ENCODE measurements at regions not wholly inside any gene's neighbourhood (a gene's known extent, or its start where the extent isn't known, plus 50 kb on each side); places are given as distances from the start of the nearest gene placed in this dataset.

DNA sequence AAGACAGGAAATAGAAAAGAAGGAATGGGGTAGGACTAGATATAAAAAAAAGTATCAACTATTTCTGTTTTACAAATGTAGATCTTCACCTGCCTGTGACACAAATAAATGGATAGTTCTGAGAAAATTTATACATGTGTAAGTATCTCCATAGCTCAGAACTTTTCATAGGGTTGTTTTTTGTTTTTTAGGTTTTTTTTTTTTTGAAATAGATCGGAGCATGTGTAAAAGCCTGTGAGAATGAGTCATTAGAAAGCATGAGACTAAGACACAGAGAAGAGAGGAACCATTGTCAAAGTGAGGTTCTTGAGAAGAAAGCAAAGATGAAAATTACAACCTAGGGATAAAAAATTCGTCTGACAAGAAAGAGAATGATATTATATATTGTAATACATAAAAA, 481.6 kb downstream of the PABPC4L start:
- TF ChIP-seq, protein P1, sequence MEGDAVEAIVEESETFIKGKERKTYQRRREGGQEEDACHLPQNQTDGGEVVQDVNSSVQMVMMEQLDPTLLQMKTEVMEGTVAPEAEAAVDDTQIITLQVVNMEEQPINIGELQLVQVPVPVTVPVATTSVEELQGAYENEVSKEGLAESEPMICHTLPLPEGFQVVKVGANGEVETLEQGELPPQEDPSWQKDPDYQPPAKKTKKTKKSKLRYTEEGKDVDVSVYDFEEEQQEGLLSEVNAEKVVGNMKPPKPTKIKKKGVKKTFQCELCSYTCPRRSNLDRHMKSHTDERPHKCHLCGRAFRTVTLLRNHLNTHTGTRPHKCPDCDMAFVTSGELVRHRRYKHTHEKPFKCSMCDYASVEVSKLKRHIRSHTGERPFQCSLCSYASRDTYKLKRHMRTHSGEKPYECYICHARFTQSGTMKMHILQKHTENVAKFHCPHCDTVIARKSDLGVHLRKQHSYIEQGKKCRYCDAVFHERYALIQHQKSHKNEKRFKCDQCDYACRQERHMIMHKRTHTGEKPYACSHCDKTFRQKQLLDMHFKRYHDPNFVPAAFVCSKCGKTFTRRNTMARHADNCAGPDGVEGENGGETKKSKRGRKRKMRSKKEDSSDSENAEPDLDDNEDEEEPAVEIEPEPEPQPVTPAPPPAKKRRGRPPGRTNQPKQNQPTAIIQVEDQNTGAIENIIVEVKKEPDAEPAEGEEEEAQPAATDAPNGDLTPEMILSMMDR (IDR thresholded peaks at IDR 0.05), result no peak
- TF ChIP-seq POLR2A (IDR thresholded peaks at IDR 0.05), result no peak

All from upper lobe of left lung (tissue), 4 donors.